ENCODE measurements at regions not wholly inside any gene's neighbourhood (a gene's known extent, or its start where the extent isn't known, plus 50 kb on each side); places are given as distances from the start of the nearest gene placed in this dataset.

GRCh38 chr2:160751021-160751420, 257.4 kb upstream of the RBMS1 start:
- DNase-seq: no peak
- Histone ChIP-seq H3K36me3 (no peaks in the 10 kb centered on the region), H3K4me3 (no peak overlapping the region), H3K4me1 (no peaks in the 10 kb centered on the region), H3K9me3 (peaks cover 0 to 22% (median 17%) of the 10 kb centered on the region in 8 donors), H3K27me3 (replicated peaks in 1 of 7) (no peaks in the 10 kb centered on the region), H3K27ac (no peak overlapping the region)
- WGBS, 5 donors: 75 to 93% (median 84%) methylated on average over 2 of the region's 2 CpGs
- intact Hi-C loops (cut with DNase I; ENCODE audit: low total_unique reads): no loop called here
- no peak for TF ChIP-seq POLR2A (IDR thresholded peaks at IDR 0.05)
- no peak for TF ChIP-seq POLR2AphosphoS5 (IDR thresholded peaks at IDR 0.05)
- TF ChIP-seq CTCF (IDR thresholded peaks at IDR 0.05 in 8 of 11, conservative IDR thresholded peaks at IDR 0.05 in 3 of 11): no peak

DNA sequence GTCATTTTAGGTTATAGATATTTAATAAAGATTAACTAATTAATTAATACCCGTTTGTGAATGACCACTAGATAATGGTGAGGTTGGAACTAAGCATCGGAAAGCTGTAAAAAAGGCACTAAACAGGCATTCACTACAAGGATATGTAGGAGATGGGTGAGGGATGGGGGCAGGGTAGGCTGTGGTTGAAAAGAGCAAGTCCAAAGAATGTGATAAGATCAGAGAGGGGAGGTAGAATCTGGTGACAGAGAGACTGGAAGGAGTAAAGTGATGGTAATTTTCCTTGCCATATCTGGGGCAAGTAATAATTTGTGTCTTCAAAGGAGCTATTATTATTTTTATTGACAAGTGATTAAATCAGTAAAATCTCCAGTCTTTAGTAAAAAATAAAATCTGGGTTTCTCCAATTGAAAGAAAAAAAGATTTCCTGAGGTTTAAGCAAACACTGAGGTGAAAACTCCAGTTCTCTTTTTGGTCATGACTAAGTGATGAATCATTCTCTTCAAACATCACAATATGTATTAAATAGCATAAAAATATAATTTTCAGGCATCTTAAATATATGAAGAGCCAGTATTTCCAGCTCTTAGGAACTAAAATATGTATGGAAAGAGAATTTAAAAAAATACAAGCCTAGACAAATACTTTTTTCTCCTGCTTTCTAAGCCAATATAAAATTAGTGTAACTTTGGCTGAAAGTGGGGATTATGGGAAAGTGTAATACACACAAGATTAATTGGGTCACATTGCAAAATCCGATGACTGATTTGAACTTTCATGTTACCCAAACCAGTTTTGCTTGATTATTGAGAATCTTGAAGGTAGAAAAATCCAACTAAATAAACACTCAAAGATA, 259.1 kb upstream of the RBMS1 start:
- Histone ChIP-seq H3K36me3 (no peaks in the 10 kb centered on the region), H3K9me3 (peaks cover 0 to 22% (median 17%) of the 10 kb centered on the region in 8 donors), H3K4me1 (no peaks in the 10 kb centered on the region), H3K27ac (no peak overlapping the region), H3K27me3 (replicated peaks in 1 of 7) (no peaks in the 10 kb centered on the region), H3K4me3 (no peak overlapping the region)
- intact Hi-C loops (cut with DNase I; ENCODE audit: low total_unique reads): no loop called here
- no peak for DNase-seq
- TF ChIP-seq POLR2A (IDR thresholded peaks at IDR 0.05): no peak
- no peak for TF ChIP-seq POLR2AphosphoS5 (IDR thresholded peaks at IDR 0.05)
- no peak for TF ChIP-seq CTCF (IDR thresholded peaks at IDR 0.05 in 8 of 11, conservative IDR thresholded peaks at IDR 0.05 in 3 of 11)
- 78 to 84% (median 79%) methylated on average over 3 of the region's 3 CpGs for WGBS, 5 donors

- Histone ChIP-seq H3K4me3 (no peak overlapping the region), H3K36me3 (no peaks in the 10 kb centered on the region), H3K9me3 (peaks cover 0 to 22% (median 17%) of the 10 kb centered on the region in 8 donors), H3K4me1 (no peaks in the 10 kb centered on the region), H3K27ac (no peak overlapping the region), H3K27me3 (replicated peaks in 1 of 7) (no peaks in the 10 kb centered on the region)
- no peak for TF ChIP-seq POLR2A (IDR thresholded peaks at IDR 0.05)
- no peak for TF ChIP-seq POLR2AphosphoS5 (IDR thresholded peaks at IDR 0.05)
- TF ChIP-seq CTCF (IDR thresholded peaks at IDR 0.05 in 8 of 11, conservative IDR thresholded peaks at IDR 0.05 in 3 of 11): no peak
- DNase-seq: no peak
- intact Hi-C loops (cut with DNase I; ENCODE audit: low total_unique reads): no loop called here
Measured at GRCh38 chr2:160753331-160753654, 259.7 kb upstream of the RBMS1 start.

GRCh38 chr2:160753960-160754359, 260.4 kb upstream of the RBMS1 start:
- Histone ChIP-seq H3K4me3 (no peak overlapping the region), H3K36me3 (no peaks in the 10 kb centered on the region), H3K9me3 (peaks cover 0 to 22% (median 17%) of the 10 kb centered on the region in 8 donors), H3K27me3 (replicated peaks in 1 of 7) (no peaks in the 10 kb centered on the region), H3K4me1 (no peaks in the 10 kb centered on the region), H3K27ac (no peak overlapping the region)
- intact Hi-C loops (cut with DNase I; ENCODE audit: low total_unique reads): no loop called here
- DNase-seq: no peak
- TF ChIP-seq CTCF (IDR thresholded peaks at IDR 0.05 in 8 of 11, conservative IDR thresholded peaks at IDR 0.05 in 3 of 11) (no peak), POLR2AphosphoS5 (IDR thresholded peaks at IDR 0.05) (no peak), POLR2A (IDR thresholded peaks at IDR 0.05) (no peak)
